GM13977 (cell line): ENCODE measurements at regions not wholly inside any gene's neighbourhood (a gene's known extent, or its start where the extent isn't known, plus 50 kb on each side); places are given as distances from the start of the nearest gene placed in this dataset.

ENCODE experiments used
- DNase-seq: peaks from one replicate; pipeline ENCODE4 v3.0.0; 2012; ENCODE audit warnings: low spot score
- CTCF ChIP-seq: IDR thresholded peaks from 2 replicates; pipeline ENCODE4 v1.5.1; 2012; ENCODE audit warnings: mild to moderate bottlenecking, control low read depth; ENCODE audit not compliant: insufficient read depth; ENCODE audit errors: extremely low read depth, missing control alignments
- in situ Hi-C: fragments of 300-500 bp; cut with MboI; formaldehyde crosslinking; loops from one replicate; pipeline ENCODE4 v1.12.0; 2022; ENCODE audit warnings: low sequenced_read_pairs, low pct_unique_long_range_greater_than_20kb, mixed read lengths, inconsistent platforms; ENCODE audit not compliant: unreplicated experiment

- no peak for DNase-seq
- in situ Hi-C loops = no loop called here
- no peak for TF ChIP-seq CTCF
Measured at GRCh38 chr6:134850721-134851305, 99.1 kb downstream of the ALDH8A1 start.

- in situ Hi-C loops = no loop called here
Measured at GRCh38 chr6:134849920-134850447, 99.9 kb downstream of the ALDH8A1 start.

GRCh38 chr6:134848076-134848475 is 101.8 kb downstream of the ALDH8A1 start:
- in situ Hi-C loops = no loop called here
- TF ChIP-seq CTCF = no peak
- no peak for DNase-seq

More at GRCh38 chr6:134849920-134850447, 99.9 kb downstream of the ALDH8A1 start:
- no peak for DNase-seq
- TF ChIP-seq CTCF = no peak

GRCh38 chr6:134846865-134847264 is 103.0 kb downstream of the ALDH8A1 start:
- no peak for DNase-seq
- in situ Hi-C loops = no loop called here
- TF ChIP-seq CTCF = no peak

- in situ Hi-C loops = no loop called here
- TF ChIP-seq CTCF = no peak
- DNase-seq = no peak
Measured at GRCh38 chr6:134846031-134846430, 103.9 kb downstream of the ALDH8A1 start.

GRCh38 chr6:134844120-134844519 is 105.8 kb downstream of the ALDH8A1 start:
- in situ Hi-C loops = no loop called here
- no peak for TF ChIP-seq CTCF
- DNase-seq = no peak
